NCI-H345 treated with DMSO at 0.1 percent for 48 hours (cell line): ENCODE measurements at regions not wholly inside any gene's neighbourhood (a gene's known extent, or its start where the extent isn't known, plus 50 kb on each side); places are given as distances from the start of the nearest gene placed in this dataset.
A peak's percentile ranks its signal among the peaks of the same experiment; 100 is the strongest.

Source experiments
- DNase-seq: peaks from one replicate; lab custom pipeline; 2025; ENCODE audit not compliant: unreplicated experiment; lab: John Stamatoyannopoulos, UW

DNA sequence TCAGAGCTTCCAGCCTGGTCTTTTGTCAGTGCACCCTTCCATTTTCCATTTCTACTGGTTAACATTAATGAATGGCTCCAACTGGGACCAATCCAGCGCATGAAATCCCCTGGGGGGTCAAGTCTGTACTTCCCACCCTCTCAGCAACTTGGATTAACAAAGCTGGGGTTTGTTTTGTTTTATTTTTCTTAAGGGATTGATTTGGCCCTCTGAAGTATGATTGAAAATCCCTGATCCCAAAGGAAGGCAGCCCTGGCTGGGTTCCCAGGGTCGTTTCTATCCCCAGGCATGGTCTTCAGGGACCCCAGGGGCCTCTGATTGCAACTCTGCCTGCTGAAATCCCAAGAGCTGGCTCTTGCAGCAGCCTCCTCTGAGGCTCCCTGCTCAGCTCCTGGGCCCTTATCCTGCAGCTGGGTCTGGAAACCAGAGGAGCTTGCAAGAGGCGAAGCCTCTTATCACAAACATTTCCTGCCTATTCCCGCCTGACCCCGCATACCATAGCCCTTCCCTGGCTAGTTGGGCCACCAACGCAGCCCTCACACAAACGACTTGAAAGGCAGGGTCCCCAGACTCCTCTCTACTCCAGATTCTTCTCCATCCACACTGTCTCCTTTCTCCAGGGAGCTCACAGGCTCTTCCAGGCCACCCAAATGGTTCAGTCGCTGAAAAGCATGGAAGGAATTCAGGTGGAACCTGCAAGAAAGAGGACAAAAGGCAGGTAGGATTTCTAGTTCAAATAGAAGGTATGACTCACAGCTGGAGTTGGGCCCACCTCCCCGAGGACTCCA, 109.7 kb upstream of the PKDCC start:
- DNase-seq = no peak

DNA sequence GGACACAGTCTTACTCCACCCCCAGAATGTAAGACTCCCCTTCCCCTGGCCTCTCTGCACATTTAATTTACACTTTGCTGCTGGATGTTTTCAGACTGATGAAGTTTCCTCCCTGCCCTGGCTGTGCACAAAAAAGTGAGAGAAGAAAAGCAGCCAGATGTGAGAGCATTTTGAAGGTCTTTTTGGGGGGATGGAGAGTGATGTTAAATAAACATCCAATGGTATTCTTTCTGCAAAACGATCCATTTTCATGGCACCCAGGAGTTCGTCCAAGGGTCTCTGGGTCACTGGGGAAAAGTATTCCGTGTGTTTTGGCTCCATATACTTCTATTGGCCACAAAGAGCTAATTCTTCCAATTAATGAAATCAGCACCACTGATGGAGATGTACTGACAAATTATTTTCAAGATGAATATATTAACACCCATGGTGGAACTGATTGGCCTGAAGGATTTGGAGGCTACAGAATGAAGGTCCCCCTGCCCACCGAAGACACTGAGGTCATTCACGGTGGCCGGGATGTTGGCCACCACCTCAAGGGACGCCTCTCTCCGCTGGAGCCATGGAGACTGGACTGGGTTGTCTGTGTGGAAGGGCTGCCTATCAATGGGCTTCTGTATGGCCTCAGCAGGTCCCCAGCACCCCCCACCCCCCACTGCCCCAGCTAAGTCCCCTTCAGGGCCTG, 107.6 kb upstream of the PKDCC start:
- DNase-seq = no peak

DNA sequence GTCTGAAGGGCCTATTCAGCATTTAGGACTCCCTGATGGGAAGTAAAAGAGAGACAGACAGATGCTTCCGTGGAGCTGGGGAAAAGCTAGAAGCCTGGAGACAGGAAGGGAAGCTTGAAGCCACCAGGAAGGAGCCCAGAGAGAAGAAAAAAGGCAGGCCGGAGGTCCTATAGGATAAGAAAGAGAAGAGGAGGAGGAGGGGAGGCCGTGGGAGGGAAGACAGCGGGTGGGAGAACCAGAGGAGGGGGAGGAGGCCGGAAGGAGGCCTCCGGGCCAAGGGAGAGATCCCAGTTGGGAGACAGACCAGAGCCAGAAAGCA, 107.1 kb upstream of the PKDCC start:
- no peak for DNase-seq

DNA sequence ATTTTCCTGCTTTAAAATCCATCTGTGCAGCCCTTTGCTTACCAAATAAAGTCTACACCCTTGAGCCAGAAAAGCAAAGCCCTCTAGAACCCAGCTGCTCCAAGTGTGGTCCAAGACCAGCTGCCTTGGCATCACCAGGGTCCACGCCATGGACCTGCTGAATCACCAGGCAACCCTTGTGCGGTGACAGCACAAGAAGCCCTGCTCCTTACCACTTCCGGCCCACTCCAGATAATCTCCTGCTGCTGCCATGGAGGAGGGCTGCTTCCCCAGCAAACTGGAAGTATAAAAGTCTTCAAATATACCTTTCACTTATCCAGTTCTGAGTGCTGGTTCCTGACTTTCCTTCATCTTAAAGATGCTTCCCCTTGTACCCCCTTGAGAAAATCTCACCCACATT, 106.0 kb upstream of the PKDCC start:
- no peak for DNase-seq

DNA sequence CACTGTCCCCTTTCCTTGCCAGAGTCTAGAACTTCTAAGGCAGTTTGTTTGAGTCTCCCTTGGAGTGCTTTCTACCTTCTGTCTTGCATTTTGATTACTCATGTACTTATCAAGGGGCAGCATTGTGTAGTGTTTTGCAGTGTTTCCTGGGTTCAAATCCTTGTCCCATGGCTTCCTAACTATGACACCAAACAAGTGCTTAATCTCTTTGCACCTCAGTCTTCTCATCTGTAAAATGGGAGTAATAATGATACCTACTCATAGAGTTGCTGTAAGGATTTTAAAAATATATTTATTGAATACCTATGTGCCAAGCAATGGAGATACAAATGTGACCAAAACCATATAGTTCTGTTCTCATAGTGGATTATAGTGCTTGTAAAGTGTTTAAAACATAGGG, 105.5 kb upstream of the PKDCC start:
- no peak for DNase-seq

DNA sequence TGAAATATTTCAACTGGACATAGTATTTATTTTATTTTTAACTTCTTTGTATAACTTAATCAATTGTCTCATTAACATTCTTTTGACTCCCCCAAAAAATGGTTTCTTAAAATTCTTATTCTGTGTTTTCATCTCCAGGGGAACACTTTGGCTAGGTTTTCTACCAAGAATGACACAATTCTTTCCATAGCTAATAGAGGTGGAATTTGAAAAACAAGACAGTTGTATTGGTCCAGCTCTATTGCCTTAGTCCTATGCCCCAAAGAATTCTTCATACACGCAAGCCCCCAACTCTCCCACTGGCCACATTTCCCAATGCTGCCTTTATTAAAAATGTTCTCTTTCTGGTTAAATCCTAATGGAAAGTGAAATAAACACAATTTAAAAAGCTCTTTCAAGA, 104.7 kb upstream of the PKDCC start:
- DNase-seq = no peak

DNA sequence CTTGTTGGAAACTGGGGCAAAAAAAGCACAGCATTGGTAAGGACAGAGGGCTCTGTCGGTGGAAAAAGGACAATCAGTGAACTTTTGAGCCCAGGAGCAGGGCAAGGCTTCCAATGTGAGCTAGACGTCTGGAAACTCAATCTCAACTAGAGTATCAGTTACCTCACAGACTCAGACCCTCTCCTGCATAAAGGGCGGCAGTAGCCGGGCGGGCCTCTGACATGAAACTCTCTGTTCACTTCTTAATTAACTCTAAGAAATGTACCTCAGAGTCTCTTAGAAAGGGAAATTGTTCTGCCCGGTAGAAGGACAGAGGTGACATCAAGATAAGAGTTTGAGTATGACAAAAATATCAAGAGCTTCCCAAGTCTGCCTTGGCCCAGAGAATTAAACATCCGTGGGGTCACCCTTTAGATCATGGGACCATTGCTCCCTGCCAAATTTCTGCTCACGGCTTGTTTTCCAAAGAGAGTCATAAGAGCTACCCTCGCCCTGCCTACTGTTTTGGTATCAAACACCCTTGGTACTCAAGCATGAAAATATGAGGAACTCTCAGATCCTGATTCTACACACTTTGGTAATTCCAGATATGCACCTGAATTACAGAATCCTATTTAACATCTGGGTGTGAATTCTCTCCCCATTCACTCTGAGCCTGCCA, 103.5 kb upstream of the PKDCC start:
- DNase-seq = no peak

DNA sequence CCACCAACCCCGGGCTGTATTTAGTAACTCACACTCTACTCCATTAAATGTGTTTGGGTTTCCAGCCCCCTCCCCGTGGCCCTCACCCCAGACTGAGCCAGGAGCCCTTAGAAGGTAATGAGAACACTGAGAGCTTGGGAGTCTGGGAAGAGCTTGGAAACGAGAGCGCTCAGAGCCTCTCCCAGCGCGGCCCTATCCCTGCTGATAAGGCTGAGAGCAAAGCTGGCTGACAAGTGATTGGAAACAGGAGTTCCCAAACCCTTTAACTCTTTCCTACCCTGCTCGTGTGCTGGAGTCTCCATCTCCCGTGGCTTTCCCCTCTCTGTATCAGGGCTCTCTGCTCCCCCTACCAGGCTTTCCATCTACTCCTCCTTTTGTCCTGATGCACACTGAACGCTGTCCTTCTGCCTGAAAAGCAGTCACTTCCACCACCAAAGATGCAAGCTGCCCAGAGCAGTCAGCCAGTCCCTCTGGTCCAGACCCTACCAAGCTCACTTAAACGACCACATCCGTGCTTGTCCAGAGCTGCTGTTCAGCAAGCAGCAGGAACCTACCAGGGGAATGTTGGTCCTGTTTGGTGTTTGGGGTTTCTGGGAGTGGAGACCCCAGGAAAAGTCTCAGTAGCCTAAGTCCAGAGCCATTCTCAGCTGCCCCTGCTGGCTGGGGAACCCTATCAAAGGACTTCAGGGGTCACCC, 100.0 kb upstream of the PKDCC start:
- DNase-seq = no peak

DNA sequence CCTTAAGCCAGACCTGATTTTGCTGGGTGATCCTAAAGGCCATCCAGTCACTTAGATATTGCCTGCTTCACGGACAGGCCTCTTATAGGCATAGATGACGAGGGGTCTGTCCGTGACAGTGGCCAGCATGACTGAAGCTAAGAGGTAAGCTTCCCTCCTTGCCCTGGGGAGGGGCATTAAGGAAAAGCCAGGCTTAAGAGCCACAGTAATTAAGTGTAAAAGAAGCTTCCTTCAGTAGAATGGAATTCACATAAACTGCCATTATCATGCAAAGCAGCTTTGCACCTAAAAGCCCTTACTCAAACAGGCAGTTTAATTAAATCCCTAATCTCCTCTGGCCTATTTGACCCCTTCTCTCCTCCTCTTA, 99.4 kb upstream of the PKDCC start:
- no peak for DNase-seq

DNA sequence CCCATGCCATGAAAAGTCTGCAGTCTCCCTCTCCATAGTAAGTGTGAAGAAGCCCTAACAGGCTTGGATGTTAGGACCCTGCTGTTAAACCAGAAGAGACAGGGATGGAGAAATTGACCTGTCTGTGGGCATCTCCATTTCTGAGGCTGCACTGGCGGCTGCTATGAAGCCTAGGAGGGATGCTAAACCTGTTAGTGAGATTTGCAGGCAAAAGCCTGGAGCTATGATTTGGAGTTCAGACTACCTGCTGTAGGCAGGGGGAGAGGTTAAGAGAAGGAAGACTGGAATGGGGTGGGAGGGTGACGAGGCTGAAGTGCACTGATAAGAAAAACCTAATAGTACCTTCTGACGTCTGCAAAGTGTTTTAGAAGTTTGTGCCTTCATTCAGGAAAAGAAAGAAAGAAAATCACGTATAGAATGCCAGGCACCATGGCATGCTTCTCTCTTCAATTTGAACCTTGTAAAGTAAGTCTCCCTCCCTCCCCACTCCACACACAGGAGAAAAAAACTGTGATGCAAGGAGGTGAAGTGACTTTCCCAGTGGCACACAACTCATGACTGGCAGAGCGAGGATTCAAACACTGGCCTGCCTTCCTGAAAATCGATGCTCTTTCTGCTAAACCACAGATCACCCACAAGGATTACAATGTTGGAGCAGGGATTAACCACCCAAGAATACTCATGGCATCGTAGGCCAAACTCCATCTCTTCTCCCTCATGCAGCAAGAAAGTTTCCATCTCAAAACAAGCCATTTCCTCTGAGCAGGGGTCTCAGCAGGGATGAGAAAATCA, 98.5 kb upstream of the PKDCC start:
- no peak for DNase-seq

DNA sequence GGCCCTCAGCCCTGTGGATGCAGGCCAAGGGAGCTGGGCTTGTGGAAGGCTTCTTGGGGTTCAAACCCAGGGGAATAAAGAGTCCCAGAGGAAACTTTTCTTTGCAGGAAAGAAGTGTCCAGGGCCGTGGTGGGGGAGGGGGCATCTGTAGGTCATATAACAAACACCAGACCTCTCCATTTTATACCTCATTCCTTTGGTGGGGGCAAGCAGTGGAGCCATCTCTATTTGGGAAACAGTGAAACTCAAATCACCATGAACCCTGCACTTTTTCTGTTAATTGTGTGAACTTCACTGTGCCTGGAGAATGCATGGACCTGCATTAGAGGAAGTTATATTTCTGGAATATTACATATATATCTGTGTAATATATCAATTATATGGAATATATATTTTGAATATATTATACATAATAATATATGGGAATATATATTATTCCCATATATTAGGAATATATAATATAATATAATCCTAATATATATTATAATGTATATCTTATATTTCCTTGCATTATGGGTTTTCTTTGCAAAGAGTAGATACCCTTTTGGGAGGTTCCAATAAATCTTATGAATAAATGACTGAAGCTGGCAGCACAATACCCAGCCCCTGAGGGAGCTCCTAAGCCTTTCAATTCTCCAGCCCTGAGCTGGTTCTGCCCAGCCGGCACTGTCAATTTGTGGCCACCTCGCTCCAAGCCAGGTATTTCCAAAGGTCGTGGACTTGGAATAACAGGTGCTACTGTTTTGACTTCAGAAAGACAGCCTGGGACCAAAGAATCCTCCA, 97.7 kb upstream of the PKDCC start:
- no peak for DNase-seq

DNA sequence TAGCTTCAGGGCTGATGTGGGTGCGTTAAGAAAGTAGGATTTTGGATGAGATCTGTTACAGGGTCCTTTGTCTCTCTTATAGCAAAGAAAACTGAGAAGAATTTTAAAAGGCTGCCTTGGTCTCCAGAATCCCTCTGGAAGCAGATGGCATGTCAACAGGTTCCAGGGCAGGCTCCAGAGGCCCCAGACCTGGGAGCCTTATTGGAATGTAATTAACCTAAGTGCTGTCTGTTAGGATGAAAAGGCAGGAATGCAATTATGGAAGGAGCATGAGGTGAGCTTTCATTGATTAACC, 97.2 kb upstream of the PKDCC start:
- no peak for DNase-seq

DNA sequence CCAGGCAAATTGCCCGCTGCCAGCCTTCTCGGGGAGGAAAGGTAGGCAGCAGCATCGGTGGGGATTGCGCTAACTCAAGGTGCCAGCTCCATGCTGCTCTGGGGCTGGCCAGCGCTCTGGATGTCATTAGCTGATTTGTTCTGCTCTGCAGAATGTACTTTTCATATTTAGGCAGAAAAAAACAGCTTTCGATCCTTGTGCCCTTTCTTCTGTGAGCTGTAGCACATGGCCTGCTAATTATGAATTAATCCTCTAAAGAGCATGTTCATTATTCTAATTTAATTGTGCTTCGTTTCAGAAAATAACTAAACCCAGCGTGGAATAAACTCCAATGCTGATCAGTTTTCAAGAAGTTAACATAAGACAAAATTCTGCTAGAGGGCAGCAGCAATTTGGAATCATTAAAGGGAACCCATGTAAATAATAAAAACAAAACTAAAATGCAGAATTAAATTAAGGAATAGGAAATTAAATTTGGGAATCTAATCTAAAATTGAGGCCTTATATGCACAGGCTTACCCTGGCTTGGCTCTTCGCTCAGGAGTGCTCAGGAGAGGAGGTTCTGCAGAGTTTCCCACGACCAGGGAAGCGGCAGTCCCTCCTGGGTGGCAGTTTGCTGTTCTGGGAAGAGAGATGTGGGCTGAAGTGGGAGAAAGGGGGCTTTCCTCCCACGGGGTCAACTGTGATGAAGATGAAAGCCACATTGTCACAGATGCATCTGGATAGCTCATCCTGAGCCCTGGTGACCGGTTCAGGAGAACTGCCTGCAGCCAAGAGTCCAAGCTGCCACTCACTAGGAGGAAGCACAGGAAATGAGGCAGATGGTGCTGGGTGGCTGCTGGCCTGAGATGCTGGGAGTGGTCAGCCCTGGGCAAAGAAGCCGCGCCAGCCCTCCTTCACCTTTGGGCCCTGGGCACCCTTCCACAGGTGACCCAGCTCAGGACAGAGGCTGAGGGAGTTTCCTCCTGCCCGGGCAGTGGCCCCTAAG, 93.2 kb upstream of the PKDCC start:
- no peak for DNase-seq

DNA sequence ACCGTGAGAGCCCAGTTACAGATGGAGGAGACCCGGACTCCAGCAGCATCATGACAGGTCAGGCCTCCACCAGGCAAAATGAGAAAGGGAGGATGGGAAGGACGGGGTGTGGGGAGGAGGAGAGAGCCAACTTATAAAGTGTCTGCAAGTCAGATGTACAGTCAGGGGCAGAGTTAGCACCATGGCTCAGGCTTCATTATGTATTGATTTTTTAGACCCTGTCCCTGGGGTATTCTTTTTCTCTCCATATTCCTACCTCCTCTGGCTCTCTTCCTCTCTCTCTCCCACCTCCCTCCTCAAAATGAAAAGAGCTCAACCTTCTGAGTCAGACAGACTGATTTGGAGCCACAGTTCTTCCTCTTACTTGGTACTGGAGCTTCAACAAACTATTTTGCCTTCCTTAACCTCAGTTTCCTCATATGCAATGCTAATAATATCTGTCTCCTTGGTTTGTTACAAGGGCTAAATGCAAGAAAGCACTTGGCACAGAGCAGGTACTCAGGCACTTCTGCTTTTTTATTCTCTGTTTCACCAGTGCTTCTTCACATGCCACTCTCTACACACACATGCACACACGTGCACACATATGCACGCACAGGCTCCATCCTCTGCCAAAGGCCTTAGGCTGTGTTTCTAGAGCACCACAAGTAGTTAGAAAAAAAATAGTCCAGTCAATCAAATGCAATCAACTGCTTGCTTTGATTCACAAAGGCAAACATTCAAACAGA, 92.3 kb upstream of the PKDCC start:
- peak; percentile 5 for DNase-seq

DNA sequence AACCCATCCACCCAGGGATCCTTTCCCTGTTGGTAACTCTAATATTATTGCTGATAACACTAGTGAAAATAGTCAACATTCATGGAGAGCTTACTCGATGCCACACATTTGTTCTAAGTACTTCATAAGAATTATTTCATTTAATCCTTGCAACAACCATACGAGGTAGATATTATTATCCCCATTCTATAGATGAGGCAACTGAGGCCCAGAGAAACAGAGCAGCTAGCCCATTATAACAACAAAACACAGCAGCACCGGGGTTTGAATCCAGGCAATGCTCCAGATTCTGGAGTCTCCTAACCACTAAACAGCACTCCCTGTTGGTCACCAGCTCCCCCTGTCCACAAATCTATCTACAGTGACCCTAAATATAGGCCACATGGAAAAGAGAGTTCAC, 90.4 kb upstream of the PKDCC start:
- DNase-seq = no peak

DNA sequence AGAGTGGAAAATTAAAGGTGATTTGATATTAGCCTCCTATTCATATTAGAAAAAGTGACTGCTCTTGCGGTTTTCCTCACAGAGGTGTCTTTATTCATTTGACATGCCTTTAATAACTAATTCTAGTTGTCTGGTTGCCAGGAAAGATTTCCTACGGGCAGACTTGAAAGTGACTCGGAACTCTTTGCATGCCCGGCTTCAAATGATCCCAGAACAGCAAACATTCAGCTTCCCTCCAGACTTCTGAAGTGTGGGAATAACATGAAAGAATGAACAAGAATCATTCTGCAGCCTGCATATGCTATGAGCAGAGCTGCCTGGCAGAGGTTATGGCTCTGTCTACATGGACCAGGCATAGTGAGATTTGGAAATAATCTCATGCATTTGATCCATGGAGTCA, 89.6 kb upstream of the PKDCC start:
- no peak for DNase-seq

DNA sequence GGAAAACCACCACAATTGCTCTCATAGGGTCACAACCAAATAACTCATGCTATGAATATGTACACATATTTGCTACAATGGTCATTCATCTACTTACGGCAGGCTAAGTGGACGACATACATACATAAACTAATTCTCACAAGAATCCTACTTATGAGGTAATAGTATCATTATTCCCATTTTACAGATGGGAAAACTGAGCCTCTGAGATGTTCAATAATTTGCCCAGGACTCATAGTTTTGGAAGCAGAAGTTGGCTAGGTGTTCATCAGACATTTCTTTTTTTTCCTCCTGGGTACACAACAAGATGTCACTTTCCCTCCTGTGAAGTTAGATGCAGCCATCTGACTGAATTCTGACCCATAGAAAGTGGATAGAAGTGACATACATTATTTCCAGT, 89.0 kb upstream of the PKDCC start:
- no peak for DNase-seq

DNA sequence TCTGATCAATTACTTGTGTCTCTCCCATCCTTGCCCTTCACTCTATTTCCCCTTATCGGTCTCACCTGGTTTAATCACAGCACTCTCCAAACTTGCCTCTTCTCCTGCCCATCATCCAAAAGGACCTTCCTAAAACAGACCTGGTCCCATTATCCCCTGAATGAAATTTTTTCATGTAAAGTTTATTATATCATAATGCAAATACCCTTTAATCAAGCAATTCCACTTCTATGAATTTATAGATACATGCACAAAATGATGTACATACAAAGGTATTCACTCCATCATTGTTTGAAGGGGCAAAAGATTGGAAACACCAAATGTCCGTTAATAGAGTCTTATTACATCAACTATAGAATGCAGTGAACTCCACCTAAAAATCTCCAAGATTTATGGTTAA, 88.1 kb upstream of the PKDCC start:
- DNase-seq = no peak
